ENCODE measurements at regions not wholly inside any gene's neighbourhood (a gene's known extent, or its start where the extent isn't known, plus 50 kb on each side); places are given as distances from the start of the nearest gene placed in this dataset.
"Not testable (repeated sequence)": the region's sequence is repeated elsewhere in the genome, so short reads cannot be mapped to it uniquely, and the experiment has no call there.

DNA sequence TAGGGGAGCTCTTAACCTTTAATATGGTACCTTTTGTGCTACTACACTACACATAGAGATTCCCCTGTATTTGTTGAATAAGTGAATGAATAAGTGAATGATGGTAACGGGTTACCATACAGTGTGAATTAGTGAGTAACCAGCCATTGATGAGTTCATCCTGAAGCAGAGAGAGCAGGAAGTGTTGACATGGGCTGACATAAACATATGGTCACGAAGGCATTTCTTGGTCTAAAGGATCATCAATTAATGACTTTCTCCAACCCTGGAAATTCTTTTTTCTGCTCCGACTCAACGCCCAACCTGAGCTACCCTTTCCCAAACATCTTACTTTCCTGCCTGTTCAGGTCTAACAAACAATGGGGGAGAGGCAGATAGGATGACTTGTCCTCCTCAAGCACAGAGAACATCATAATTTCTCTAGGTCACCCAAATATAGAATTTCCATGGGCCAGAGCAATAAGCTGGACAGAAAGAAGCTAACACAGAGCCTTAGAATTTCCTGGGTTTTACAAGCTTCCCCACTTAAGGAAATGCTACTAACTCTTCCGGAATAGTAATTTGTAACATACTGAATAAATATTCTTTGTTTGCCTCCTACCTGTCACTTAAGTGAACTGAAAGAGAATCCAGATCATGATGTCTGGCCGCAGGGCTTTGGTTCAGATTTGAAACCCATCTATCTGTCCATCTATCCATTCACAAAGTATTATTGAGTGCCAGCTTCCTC is 114.7 kb upstream of the NGF start:
- DNase-seq: no peak

GRCh38 chr1:115450501-115451040 is 112.5 kb upstream of the NGF start:
- no peak for DNase-seq

GRCh38 chr1:115448282-115449044 is 110.4 kb upstream of the NGF start:
- no peak for DNase-seq

- DNase-seq: no peak
These were observed 109.6 kb upstream of the NGF start for GRCh38 chr1:115447672-115448071.

- DNase-seq: no peak
These were observed 107.0 kb upstream of the NGF start for GRCh38 chr1:115445090-115445489.

- no peak for DNase-seq
These were observed 102.7 kb upstream of the NGF start for GRCh38 chr1:115440733-115441132.

DNA sequence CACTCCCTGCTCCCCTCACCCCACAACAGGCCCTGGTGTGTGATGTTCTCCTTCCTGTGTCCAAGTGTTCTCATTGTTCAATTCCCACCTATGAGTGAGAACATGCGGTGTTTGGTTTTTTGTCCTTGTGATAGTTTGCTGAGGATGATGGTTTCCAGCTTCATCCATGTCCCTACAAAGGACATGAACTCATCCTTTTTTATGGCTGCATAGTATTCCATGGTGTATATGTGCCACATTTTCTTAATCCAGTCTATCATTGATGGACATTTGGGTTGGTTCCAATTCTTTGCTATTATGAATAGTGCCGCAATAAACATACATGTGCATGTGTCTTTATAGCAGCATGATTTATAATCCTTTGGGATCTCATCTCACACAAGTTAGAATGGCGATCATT is 101.5 kb upstream of the NGF start:
- DNase-seq: not testable (repeated sequence)

GRCh38 chr1:115437196-115437595 is 99.1 kb upstream of the NGF start:
- DNase-seq: no peak

- DNase-seq: no peak
These were observed 98.5 kb upstream of the NGF start for GRCh38 chr1:115436596-115436995.

DNA sequence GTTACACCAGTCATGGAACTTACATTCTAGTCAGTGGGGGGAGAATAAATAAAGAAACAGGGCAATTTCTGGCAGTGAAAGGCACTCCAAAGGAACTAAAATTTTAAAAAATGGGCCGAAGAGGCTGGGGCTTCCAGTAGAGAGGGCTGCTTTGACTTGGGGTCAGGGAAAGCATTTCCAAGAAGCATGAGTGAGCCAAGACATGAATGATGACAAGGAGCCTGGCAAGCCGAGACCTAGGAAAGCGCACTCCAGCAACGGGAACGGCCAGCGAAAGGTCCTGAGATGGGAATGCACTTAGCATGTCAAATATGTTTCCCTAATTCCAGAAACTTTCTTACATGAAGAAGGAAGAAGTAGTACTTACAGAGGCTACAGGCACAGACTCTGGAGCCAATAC is 95.4 kb upstream of the NGF start:
- no peak for DNase-seq

GRCh38 chr1:115432061-115432460 is 94.0 kb upstream of the NGF start:
- no peak for DNase-seq

GRCh38 chr1:115430441-115431158 is 92.6 kb upstream of the NGF start:
- DNase-seq: no peak

DNA sequence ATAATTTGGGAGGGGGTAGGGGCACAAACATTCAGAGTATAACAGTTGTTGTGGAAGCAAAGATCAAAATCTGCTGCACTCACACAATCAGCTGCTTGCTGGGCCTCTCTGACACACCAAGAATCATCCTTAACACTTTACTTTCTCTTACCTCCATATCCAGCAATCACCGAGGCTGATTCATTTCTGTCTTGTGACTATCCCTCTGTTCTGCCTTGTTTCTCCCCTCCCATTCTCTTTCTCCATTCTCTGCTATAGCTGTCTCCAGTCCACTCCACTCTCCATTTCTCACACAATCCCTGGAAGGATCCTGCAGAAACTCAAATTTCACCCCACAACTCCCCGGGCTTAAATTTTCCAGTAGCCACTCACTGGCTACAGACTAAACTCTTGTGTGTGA is 91.8 kb upstream of the NGF start:
- DNase-seq: no peak

GRCh38 chr1:115429241-115429640 is 91.2 kb upstream of the NGF start:
- DNase-seq: no peak

GRCh38 chr1:115428676-115429075 is 90.6 kb upstream of the NGF start:
- no peak for DNase-seq

- no peak for DNase-seq
These were observed 90.2 kb upstream of the NGF start for GRCh38 chr1:115428256-115428655.

- no peak for DNase-seq
These were observed 88.9 kb upstream of the NGF start for GRCh38 chr1:115426956-115427355.

GRCh38 chr1:115426231-115426771 is 88.3 kb upstream of the NGF start:
- DNase-seq: no peak

- no peak for DNase-seq
These were observed 87.4 kb upstream of the NGF start for GRCh38 chr1:115425442-115425841.

- DNase-seq: no peak
These were observed 85.7 kb upstream of the NGF start for GRCh38 chr1:115423776-115424175.

- DNase-seq: no peak
These were observed 81.5 kb upstream of the NGF start for GRCh38 chr1:115419571-115419970.

GRCh38 chr1:115413621-115414020 is 75.6 kb upstream of the NGF start:
- DNase-seq: no peak

GRCh38 chr1:115413208-115413607 is 75.2 kb upstream of the NGF start:
- DNase-seq: no peak

All from skin of body (tissue), 1 donor.